ENCODE measurements at regions not wholly inside any gene's neighbourhood (a gene's known extent, or its start where the extent isn't known, plus 50 kb on each side); places are given as distances from the start of the nearest gene placed in this dataset.

DNA sequence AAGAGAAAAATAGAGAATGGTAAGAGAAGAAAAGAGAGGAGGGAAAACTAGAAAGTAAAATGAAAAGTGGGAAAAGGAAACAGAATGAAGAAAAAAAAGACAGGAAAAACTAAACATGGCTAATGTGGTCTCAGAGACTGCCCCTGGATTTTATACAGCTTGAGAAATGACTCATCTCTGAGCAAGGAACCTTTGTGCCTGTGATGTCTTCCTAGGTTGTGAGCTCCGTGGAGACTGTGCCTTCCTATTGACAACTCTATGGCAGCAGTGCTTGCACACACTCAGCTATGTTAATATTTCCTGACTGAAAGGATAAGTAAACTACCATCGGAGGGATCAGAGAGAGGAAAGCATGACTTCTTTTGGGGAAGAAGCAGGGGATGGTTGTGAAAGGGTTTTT is 203.8 kb downstream of the RDH14 start:
- Histone ChIP-seq H2BK5ac (ENCODE audit: insufficient read length, low read length) (no peak overlapping the region), H3K14ac (ENCODE audit: insufficient read depth, low read length) (no peak overlapping the region), H2BK15ac (ENCODE audit: low read depth, low read length) (no peak overlapping the region), H3K56ac (ENCODE audit: insufficient read length, low read depth, low read length) (no peak overlapping the region), H4K8ac (replicated peaks; ENCODE audit: insufficient read length, low read depth, low read length) (no peak overlapping the region), H3K23ac (ENCODE audit: insufficient read length, low read depth, low read length) (no peak overlapping the region), H3K18ac (ENCODE audit: insufficient read length, low read depth, low read length) (no peak overlapping the region), H3K79me2 (ENCODE audit: insufficient read depth, low read length) (no peaks in the 10 kb centered on the region), H2AK5ac (ENCODE audit: insufficient read length, low read length) (no peak overlapping the region), H3K9ac (ENCODE audit: extremely low read depth, insufficient read length, low read length) (no peak overlapping the region), H3T11ph (ENCODE audit: low read length) (no peak overlapping the region), H4K5ac (ENCODE audit: insufficient read length, low read depth, low read length) (no peak overlapping the region), H3K4ac (ENCODE audit: low read depth, low read length) (no peak overlapping the region), H2BK20ac (ENCODE audit: low read depth, low read length, poor library complexity, severe bottlenecking) (no peak overlapping the region), H3K9me3 (ENCODE audit: control insufficient read depth, low read depth, low read length) (no peaks in the 10 kb centered on the region), H3K23me2 (ENCODE audit: insufficient read length, low read depth, low read length, poor library complexity, severe bottlenecking) (no peaks in the 10 kb centered on the region), H2BK12ac (ENCODE audit: insufficient read length, low read depth, low read length) (no peak overlapping the region), H4K91ac (ENCODE audit: insufficient read length, low read depth, low read length) (no peak overlapping the region), H4K20me1 (ENCODE audit: control insufficient read depth, insufficient read depth, insufficient read length) (no peaks in the 10 kb centered on the region), H2BK120ac (ENCODE audit: low read depth, low read length, poor library complexity, severe bottlenecking) (no peak overlapping the region), H3K79me1 (ENCODE audit: insufficient read depth, low read depth, low read length, poor library complexity, severe bottlenecking) (no peaks in the 10 kb centered on the region), H3K4me1 (ENCODE audit: insufficient read depth, low read length) (no peaks in the 10 kb centered on the region), H3K27ac (ENCODE audit: insufficient read length, low read depth, low read length) (no peak overlapping the region), H3K4me2 (ENCODE audit: insufficient read depth, insufficient read length, low read length) (no peak overlapping the region), H2AFZ (ENCODE audit: low read length) (no peak overlapping the region), H3K27me3 (ENCODE audit: insufficient read depth, low read length) (no peaks in the 10 kb centered on the region)
- Mint-ChIP-seq H3K36me3 (ENCODE audit: insufficient read depth in 1 of 3, low read depth in 3 of 3) (no peaks in the 10 kb centered on the region), H3K27ac (no peak overlapping the region), H3K4me1 (no peaks in the 10 kb centered on the region), H3K4me3 (no peak overlapping the region), H3K27me3 (ENCODE audit: low read depth) (no peaks in the 10 kb centered on the region), H3K9me3 (no peaks in the 10 kb centered on the region)
- DNase-seq: no peak
- WGBS (ENCODE audit: extremely low coverage, insufficient read length, low lambda C conversion rate): no CpG with 5 or more reads among the region's 2 CpGs
- TF ChIP-seq, protein P1, sequence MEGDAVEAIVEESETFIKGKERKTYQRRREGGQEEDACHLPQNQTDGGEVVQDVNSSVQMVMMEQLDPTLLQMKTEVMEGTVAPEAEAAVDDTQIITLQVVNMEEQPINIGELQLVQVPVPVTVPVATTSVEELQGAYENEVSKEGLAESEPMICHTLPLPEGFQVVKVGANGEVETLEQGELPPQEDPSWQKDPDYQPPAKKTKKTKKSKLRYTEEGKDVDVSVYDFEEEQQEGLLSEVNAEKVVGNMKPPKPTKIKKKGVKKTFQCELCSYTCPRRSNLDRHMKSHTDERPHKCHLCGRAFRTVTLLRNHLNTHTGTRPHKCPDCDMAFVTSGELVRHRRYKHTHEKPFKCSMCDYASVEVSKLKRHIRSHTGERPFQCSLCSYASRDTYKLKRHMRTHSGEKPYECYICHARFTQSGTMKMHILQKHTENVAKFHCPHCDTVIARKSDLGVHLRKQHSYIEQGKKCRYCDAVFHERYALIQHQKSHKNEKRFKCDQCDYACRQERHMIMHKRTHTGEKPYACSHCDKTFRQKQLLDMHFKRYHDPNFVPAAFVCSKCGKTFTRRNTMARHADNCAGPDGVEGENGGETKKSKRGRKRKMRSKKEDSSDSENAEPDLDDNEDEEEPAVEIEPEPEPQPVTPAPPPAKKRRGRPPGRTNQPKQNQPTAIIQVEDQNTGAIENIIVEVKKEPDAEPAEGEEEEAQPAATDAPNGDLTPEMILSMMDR (conservative IDR thresholded peaks at IDR 0.05): no peak
